ENCODE measurements at regions not wholly inside any gene's neighbourhood (a gene's known extent, or its start where the extent isn't known, plus 50 kb on each side); places are given as distances from the start of the nearest gene placed in this dataset.

- Histone ChIP-seq H3K27ac (ENCODE audit: low read depth, low read length, severe bottlenecking) (no peak overlapping the region), H3K4me1 (ENCODE audit: control insufficient read depth, insufficient read depth, low read length, poor library complexity, severe bottlenecking) (no peaks in the 10 kb centered on the region), H3K4me3 (ENCODE audit: extremely low read depth, insufficient read depth, low read length, poor library complexity, severe bottlenecking) (no peak overlapping the region), H3K36me3 (ENCODE audit: control insufficient read depth, insufficient read depth, low read length) (no peaks in the 10 kb centered on the region), H3K9me3 (ENCODE audit: control insufficient read depth, low read length) (no peaks in the 10 kb centered on the region)
Measured at GRCh38 chr16:52005551-52005950, 541.4 kb downstream of the TOX3 start.

- Histone ChIP-seq H3K9me3 (ENCODE audit: control insufficient read depth, low read length) (no peaks in the 10 kb centered on the region), H3K27ac (ENCODE audit: low read depth, low read length, severe bottlenecking) (no peak overlapping the region), H3K4me3 (ENCODE audit: extremely low read depth, insufficient read depth, low read length, poor library complexity, severe bottlenecking) (no peak overlapping the region), H3K36me3 (ENCODE audit: control insufficient read depth, insufficient read depth, low read length) (no peaks in the 10 kb centered on the region), H3K4me1 (ENCODE audit: control insufficient read depth, insufficient read depth, low read length, poor library complexity, severe bottlenecking) (no peaks in the 10 kb centered on the region)
- whole genome bisulfite sequencing, 2 experiments (ENCODE audit: insufficient coverage in 2 of 2), result 93 to 95% methylated on average over 4 of the region's 6 CpGs
Measured at GRCh38 chr16:52004343-52004742, 542.6 kb downstream of the TOX3 start.

- no peak overlapping the region for H3K27ac ChIP-seq (ENCODE audit: low read depth, low read length, severe bottlenecking)
- H3K4me1 ChIP-seq (ENCODE audit: control insufficient read depth, insufficient read depth, low read length, poor library complexity, severe bottlenecking), result no peaks in the 10 kb centered on the region
- no peaks in the 10 kb centered on the region for H3K9me3 ChIP-seq (ENCODE audit: control insufficient read depth, low read length)
- 90 to 96% methylated on average over 6 of the region's 6 CpGs for WGBS, 2 experiments (ENCODE audit: insufficient coverage in 2 of 2)
- no peak overlapping the region for H3K4me3 ChIP-seq (ENCODE audit: extremely low read depth, insufficient read depth, low read length, poor library complexity, severe bottlenecking)
- no peaks in the 10 kb centered on the region for H3K36me3 ChIP-seq (ENCODE audit: control insufficient read depth, insufficient read depth, low read length)
Measured at GRCh38 chr16:52002026-52002425, 544.9 kb downstream of the TOX3 start.

GRCh38 chr16:51996516-51996915 is 550.4 kb downstream of the TOX3 start:
- 86 to 89% methylated on average over 1 to 2 of the region's 3 CpGs for WGBS, 2 experiments (ENCODE audit: insufficient coverage in 2 of 2)
- no peak overlapping the region for H3K27ac ChIP-seq (ENCODE audit: low read depth, low read length, severe bottlenecking)
- H3K36me3 ChIP-seq (ENCODE audit: control insufficient read depth, insufficient read depth, low read length), result no peaks in the 10 kb centered on the region
- H3K4me1 ChIP-seq (ENCODE audit: control insufficient read depth, insufficient read depth, low read length, poor library complexity, severe bottlenecking), result no peaks in the 10 kb centered on the region
- H3K9me3 ChIP-seq (ENCODE audit: control insufficient read depth, low read length), result no peaks in the 10 kb centered on the region
- H3K4me3 ChIP-seq (ENCODE audit: extremely low read depth, insufficient read depth, low read length, poor library complexity, severe bottlenecking), result no peak overlapping the region

- H3K9me3 ChIP-seq (ENCODE audit: control insufficient read depth, low read length), result no peaks in the 10 kb centered on the region
- H3K4me1 ChIP-seq (ENCODE audit: control insufficient read depth, insufficient read depth, low read length, poor library complexity, severe bottlenecking), result no peaks in the 10 kb centered on the region
- H3K4me3 ChIP-seq (ENCODE audit: extremely low read depth, insufficient read depth, low read length, poor library complexity, severe bottlenecking), result no peak overlapping the region
- no peaks in the 10 kb centered on the region for H3K36me3 ChIP-seq (ENCODE audit: control insufficient read depth, insufficient read depth, low read length)
- H3K27ac ChIP-seq (ENCODE audit: low read depth, low read length, severe bottlenecking), result no peak overlapping the region
- WGBS, 2 experiments (ENCODE audit: insufficient coverage in 2 of 2), result 83 to 85% methylated on average over 5 of the region's 8 CpGs
Measured at GRCh38 chr16:51994597-51994996, 552.3 kb downstream of the TOX3 start.

- no peaks in the 10 kb centered on the region for H3K36me3 ChIP-seq (ENCODE audit: control insufficient read depth, insufficient read depth, low read length)
- WGBS, 2 experiments (ENCODE audit: insufficient coverage in 2 of 2), result 92 to 95% methylated on average over 3 to 6 of the region's 6 CpGs
- no peak overlapping the region for H3K4me3 ChIP-seq (ENCODE audit: extremely low read depth, insufficient read depth, low read length, poor library complexity, severe bottlenecking)
- H3K27ac ChIP-seq (ENCODE audit: low read depth, low read length, severe bottlenecking), result no peak overlapping the region
- no peaks in the 10 kb centered on the region for H3K4me1 ChIP-seq (ENCODE audit: control insufficient read depth, insufficient read depth, low read length, poor library complexity, severe bottlenecking)
- no peaks in the 10 kb centered on the region for H3K9me3 ChIP-seq (ENCODE audit: control insufficient read depth, low read length)
Measured at GRCh38 chr16:51989637-51990230, 557.2 kb downstream of the TOX3 start.

GRCh38 chr16:51988977-51989376 is 558.0 kb downstream of the TOX3 start:
- H3K9me3 ChIP-seq (ENCODE audit: control insufficient read depth, low read length), result no peaks in the 10 kb centered on the region

GRCh38 chr16:51987519-51987918 is 559.4 kb downstream of the TOX3 start:
- no peak overlapping the region for H3K4me3 ChIP-seq (ENCODE audit: extremely low read depth, insufficient read depth, low read length, poor library complexity, severe bottlenecking)
- WGBS, 2 experiments (ENCODE audit: insufficient coverage in 2 of 2), result 67 to 83% methylated on average over 1 of the region's 1 CpG
- H3K27ac ChIP-seq (ENCODE audit: low read depth, low read length, severe bottlenecking), result no peak overlapping the region
- no peaks in the 10 kb centered on the region for H3K4me1 ChIP-seq (ENCODE audit: control insufficient read depth, insufficient read depth, low read length, poor library complexity, severe bottlenecking)
- H3K9me3 ChIP-seq (ENCODE audit: control insufficient read depth, low read length), result no peaks in the 10 kb centered on the region
- H3K36me3 ChIP-seq (ENCODE audit: control insufficient read depth, insufficient read depth, low read length), result no peaks in the 10 kb centered on the region

More at GRCh38 chr16:51988977-51989376, 558.0 kb downstream of the TOX3 start:
- Histone ChIP-seq H3K36me3 (ENCODE audit: control insufficient read depth, insufficient read depth, low read length) (no peaks in the 10 kb centered on the region), H3K27ac (ENCODE audit: low read depth, low read length, severe bottlenecking) (no peak overlapping the region), H3K4me3 (ENCODE audit: extremely low read depth, insufficient read depth, low read length, poor library complexity, severe bottlenecking) (no peak overlapping the region), H3K4me1 (ENCODE audit: control insufficient read depth, insufficient read depth, low read length, poor library complexity, severe bottlenecking) (no peaks in the 10 kb centered on the region)

- WGBS, 2 experiments (ENCODE audit: insufficient coverage in 2 of 2), result 100% methylated on average over 1 of the region's 2 CpGs
- Histone ChIP-seq H3K4me1 (ENCODE audit: control insufficient read depth, insufficient read depth, low read length, poor library complexity, severe bottlenecking) (no peaks in the 10 kb centered on the region), H3K27ac (ENCODE audit: low read depth, low read length, severe bottlenecking) (no peak overlapping the region)
Measured at GRCh38 chr16:51986717-51987116, 560.2 kb downstream of the TOX3 start.

GRCh38 chr16:51986301-51986700 is 560.6 kb downstream of the TOX3 start:
- Histone ChIP-seq H3K4me3 (ENCODE audit: extremely low read depth, insufficient read depth, low read length, poor library complexity, severe bottlenecking) (no peak overlapping the region), H3K9me3 (ENCODE audit: control insufficient read depth, low read length) (no peaks in the 10 kb centered on the region), H3K27ac (ENCODE audit: low read depth, low read length, severe bottlenecking) (no peak overlapping the region), H3K4me1 (ENCODE audit: control insufficient read depth, insufficient read depth, low read length, poor library complexity, severe bottlenecking) (no peaks in the 10 kb centered on the region), H3K36me3 (ENCODE audit: control insufficient read depth, insufficient read depth, low read length) (no peaks in the 10 kb centered on the region)
- WGBS, 2 experiments (ENCODE audit: insufficient coverage in 2 of 2), result 100% methylated on average over 1 of the region's 1 CpG; no CpG with 5 or more reads in 1 of the 2 experiments

More at GRCh38 chr16:51986717-51987116, 560.2 kb downstream of the TOX3 start:
- Histone ChIP-seq H3K9me3 (ENCODE audit: control insufficient read depth, low read length) (no peaks in the 10 kb centered on the region), H3K4me3 (ENCODE audit: extremely low read depth, insufficient read depth, low read length, poor library complexity, severe bottlenecking) (no peak overlapping the region), H3K36me3 (ENCODE audit: control insufficient read depth, insufficient read depth, low read length) (no peaks in the 10 kb centered on the region)

- Histone ChIP-seq H3K4me3 (ENCODE audit: extremely low read depth, insufficient read depth, low read length, poor library complexity, severe bottlenecking) (no peak overlapping the region), H3K9me3 (ENCODE audit: control insufficient read depth, low read length) (no peaks in the 10 kb centered on the region), H3K36me3 (ENCODE audit: control insufficient read depth, insufficient read depth, low read length) (no peaks in the 10 kb centered on the region), H3K27ac (ENCODE audit: low read depth, low read length, severe bottlenecking) (no peak overlapping the region), H3K4me1 (ENCODE audit: control insufficient read depth, insufficient read depth, low read length, poor library complexity, severe bottlenecking) (no peaks in the 10 kb centered on the region)
- 80 to 83% methylated on average over 1 of the region's 2 CpGs for WGBS, 2 experiments (ENCODE audit: insufficient coverage in 2 of 2)
Measured at GRCh38 chr16:51985126-51985525, 561.8 kb downstream of the TOX3 start.

Measured in mesodermal cell (in vitro differentiated cells).